ENCODE measurements at regions not wholly inside any gene's neighbourhood (a gene's known extent, or its start where the extent isn't known, plus 50 kb on each side); places are given as distances from the start of the nearest gene placed in this dataset.

- no peak for TF ChIP-seq TSHZ2 (CRISPR knock-in tag; IDR thresholded peaks at IDR 0.05)
- no peak for TF ChIP-seq RARB (CRISPR knock-in tag; IDR thresholded peaks at IDR 0.05)
- no peak for TF ChIP-seq ZFP3 (CRISPR knock-in tag; IDR thresholded peaks at IDR 0.05)
- TF ChIP-seq ISL1 (CRISPR knock-in tag; IDR thresholded peaks at IDR 0.05): no peak
- no peak for TF ChIP-seq CREB5 (CRISPR knock-in tag; IDR thresholded peaks at IDR 0.05; ENCODE audit: low read depth)
- no peak for TF ChIP-seq ZFP30 (CRISPR knock-in tag; IDR thresholded peaks at IDR 0.05)
Observed at GRCh38 chr2:150293771-150294170, 193.7 kb downstream of the RND3 start.

All from SK-N-SH treated with all-trans-retinoic acid at 6 μM for 48 hours (cell line).